Neuron (in vitro differentiated cells): ENCODE measurements at regions not wholly inside any gene's neighbourhood (a gene's known extent, or its start where the extent isn't known, plus 50 kb on each side); places are given as distances from the start of the nearest gene placed in this dataset.

Source experiments
- H2AFZ ChIP-seq: one replicate; pipeline ENCODE4 v1.6.1; 2013; ENCODE audit warnings: low read depth, mild to moderate bottlenecking, inconsistent platforms, low read length, moderate library complexity
- H3K27me3 ChIP-seq: one replicate; pipeline ENCODE4 v1.6.1; 2013; ENCODE audit warnings: low read length; ENCODE audit not compliant: insufficient read depth
- H3K36me3 ChIP-seq: one replicate; pipeline ENCODE4 v1.6.1; 2013; ENCODE audit warnings: low read length; ENCODE audit not compliant: insufficient read depth
- H3K4me1 ChIP-seq: one replicate; pipeline ENCODE4 v1.6.1; 2013; ENCODE audit warnings: low read length; ENCODE audit not compliant: insufficient read depth
- H3K4me3 ChIP-seq: 2 replicates; pipeline ENCODE4 v1.5.1; 2013; ENCODE audit warnings: mild to moderate bottlenecking, low read length, moderate library complexity
- H3K9me3 ChIP-seq: one replicate; pipeline ENCODE4 v1.6.1; 2013; ENCODE audit warnings: low read length

DNA sequence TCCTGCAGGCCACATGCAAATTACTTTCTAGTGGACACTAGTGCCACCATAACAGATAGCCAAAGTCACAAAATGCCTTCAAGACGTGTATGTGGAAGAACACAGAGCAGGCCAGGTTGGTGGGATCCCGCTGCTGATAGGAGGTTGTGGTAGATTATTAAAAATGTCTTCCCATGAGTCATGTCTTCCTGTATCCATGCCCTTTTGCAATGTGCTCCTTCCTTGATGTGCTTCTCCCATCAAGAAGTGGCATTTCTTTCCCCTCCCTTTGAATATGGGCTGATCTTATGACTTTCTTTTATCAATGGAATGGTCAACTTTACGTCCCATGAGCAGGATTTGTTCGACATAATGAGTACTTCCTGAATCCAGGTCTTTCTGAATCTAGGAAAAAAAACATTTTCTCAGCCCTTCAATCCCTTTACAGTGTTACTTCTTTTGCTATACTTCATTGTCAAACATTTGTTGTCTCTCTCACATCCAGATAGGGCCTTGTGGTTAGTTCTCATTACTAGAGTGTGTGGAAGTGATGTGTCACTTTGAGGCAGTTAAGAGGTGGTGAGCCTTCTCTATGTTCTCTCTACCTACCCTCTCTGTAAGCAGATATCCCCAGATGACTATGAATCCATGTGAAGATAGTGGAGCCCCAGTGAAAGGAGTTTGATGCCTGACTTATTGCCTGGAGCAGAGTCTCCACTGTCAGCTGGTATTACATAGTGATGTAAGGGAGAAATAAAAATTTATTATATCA, 519.2 kb upstream of the DIPK2B start:
- H3K4me3 ChIP-seq = no peak overlapping the region
- no peaks in the 10 kb centered on the region for H3K9me3 ChIP-seq
- H3K27me3 ChIP-seq = no peaks in the 10 kb centered on the region
- H3K36me3 ChIP-seq = no peaks in the 10 kb centered on the region
- H2AFZ ChIP-seq = no peak overlapping the region
- H3K4me1 ChIP-seq = no peaks in the 10 kb centered on the region

DNA sequence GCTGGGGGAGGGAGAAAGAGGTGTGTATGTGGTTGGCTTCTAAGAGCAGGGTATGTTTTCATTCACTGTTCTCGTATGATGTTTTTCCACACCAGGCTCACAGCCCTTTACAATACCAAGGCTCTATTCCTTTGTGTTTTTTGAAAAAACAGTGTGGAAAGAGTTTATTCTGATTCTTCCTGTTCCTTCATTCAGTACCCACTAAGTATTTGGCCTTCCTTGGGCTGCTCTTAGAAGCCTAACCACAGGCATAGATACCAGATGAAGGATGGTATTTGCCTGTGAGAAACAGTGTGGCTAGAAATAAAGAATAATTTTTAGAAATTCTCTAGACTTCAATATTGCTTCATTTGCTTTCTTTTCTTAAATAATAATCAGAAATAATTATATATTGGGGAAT, 518.0 kb upstream of the DIPK2B start:
- no peak overlapping the region for H3K4me3 ChIP-seq
- H2AFZ ChIP-seq = no peak overlapping the region
- H3K4me1 ChIP-seq = no peaks in the 10 kb centered on the region
- H3K27me3 ChIP-seq = no peaks in the 10 kb centered on the region
- H3K36me3 ChIP-seq = no peaks in the 10 kb centered on the region
- no peaks in the 10 kb centered on the region for H3K9me3 ChIP-seq

DNA sequence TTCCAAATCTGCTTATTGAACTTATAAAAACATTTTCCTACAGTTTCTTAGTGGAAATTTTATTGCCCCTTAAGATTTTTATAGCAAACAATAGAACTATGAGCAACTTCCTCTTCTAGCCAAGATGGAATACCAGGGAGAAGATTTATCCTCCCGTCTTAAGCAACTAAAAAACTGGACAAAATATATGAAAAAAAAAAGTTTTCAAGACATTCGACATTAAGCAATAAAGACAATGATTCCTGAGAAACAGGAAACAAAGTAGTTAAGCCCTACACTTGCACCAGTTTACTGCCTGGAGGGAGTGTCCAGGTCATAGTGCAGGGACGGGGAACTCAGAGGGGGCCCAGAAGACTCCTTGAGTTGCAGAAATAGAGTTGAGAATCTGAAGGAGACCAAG, 516.1 kb upstream of the DIPK2B start:
- Histone ChIP-seq H3K4me1 (peaks cover 10% of the 10 kb centered on the region), H3K9me3 (no peaks in the 10 kb centered on the region), H3K27me3 (no peaks in the 10 kb centered on the region), H2AFZ (no peak overlapping the region), H3K36me3 (no peaks in the 10 kb centered on the region), H3K4me3 (no peak overlapping the region)

DNA sequence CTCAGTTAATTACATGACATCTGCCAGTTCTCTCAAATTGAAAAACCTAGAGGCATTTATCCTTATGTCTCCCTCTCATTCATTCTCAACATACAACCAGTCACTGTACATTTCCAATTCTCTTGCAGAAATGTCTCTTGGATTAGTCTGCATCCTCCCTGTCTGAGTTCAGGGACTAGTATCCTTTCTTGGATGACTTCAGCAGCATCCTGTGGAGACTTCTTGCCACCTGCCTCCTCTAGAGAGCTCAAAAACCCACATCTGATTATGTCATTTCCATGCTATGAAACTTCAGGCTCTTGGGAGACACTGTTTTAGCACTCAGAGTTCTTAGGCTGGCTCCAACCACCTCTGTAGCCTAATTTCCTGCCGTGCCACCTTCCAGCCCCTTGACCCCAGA, 515.1 kb upstream of the DIPK2B start:
- no peaks in the 10 kb centered on the region for H3K9me3 ChIP-seq
- H3K4me3 ChIP-seq = no peak overlapping the region

DNA sequence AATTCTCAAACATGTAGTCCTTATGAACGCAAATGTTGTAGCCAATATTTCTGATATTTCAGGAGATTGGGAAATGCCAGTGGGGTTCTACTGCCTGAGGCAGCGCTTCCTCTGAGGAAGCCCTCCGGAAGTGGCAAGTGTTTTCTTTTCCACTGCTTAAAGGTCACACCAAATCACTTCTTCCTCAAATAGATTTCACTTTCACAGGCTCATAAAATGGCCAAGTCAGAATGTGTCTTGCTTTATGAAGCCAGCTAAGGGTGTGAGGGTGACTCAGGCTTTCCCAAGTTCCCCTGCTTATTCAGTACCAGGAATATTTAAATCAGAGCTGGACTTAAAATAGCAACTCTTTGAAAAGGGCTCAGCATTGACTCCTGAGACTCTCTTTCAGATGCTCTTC, 514.2 kb upstream of the DIPK2B start:
- Histone ChIP-seq H3K4me1 (peaks cover 26% of the 10 kb centered on the region), H3K27me3 (no peaks in the 10 kb centered on the region), H3K36me3 (no peaks in the 10 kb centered on the region), H3K4me3 (no peak overlapping the region), H2AFZ (no peak overlapping the region), H3K9me3 (no peaks in the 10 kb centered on the region)

More for the DNA sequence above, 515.1 kb upstream of the DIPK2B start:
- Histone ChIP-seq H2AFZ (no peak overlapping the region), H3K36me3 (no peaks in the 10 kb centered on the region), H3K4me1 (peaks cover 18% of the 10 kb centered on the region), H3K27me3 (no peaks in the 10 kb centered on the region)

DNA sequence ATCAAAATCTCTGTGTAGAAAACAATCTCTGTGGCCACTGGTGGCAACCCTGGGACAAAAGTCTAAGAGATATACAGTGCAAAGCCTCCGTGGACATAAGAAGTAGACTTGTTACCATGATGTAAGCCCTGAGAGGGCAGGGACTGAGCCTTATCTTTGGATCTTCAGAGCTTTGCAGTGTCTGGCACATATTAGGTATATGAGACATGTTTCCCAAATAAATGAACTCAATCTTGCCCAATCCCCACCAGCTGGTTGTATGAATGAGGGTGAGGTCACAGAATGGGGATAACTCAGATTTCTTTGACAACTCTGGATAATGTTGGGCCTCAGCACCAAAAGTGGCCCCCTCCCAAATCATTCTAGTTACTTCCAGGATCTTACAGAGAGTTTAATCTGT, 511.4 kb upstream of the DIPK2B start:
- no peaks in the 10 kb centered on the region for H3K9me3 ChIP-seq
- H3K4me1 ChIP-seq = peaks cover 27% of the 10 kb centered on the region
- H2AFZ ChIP-seq = no peak overlapping the region
- H3K4me3 ChIP-seq = no peak overlapping the region
- H3K36me3 ChIP-seq = no peaks in the 10 kb centered on the region
- no peaks in the 10 kb centered on the region for H3K27me3 ChIP-seq

DNA sequence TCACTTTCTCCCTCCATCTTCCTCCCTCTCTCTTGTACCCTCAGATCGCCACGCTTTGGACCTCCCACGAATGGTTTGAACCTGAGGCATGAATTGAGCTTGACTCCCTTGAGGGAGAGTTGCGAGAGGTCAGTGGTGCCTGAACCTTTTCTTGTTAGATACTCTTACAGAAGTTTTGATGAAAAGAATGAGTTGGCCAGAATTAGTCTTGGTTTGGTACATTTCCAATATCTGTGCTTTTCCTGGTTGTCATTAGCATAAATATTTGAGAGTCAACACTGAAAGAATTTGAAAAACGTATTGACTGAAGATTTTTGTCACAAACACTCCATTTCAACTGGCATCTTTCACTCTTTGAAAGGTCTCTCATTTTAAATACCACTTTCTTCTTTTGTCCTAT, 510.6 kb upstream of the DIPK2B start:
- Histone ChIP-seq H2AFZ (no peak overlapping the region), H3K27me3 (no peaks in the 10 kb centered on the region), H3K36me3 (no peaks in the 10 kb centered on the region), H3K4me3 (no peak overlapping the region), H3K4me1 (peaks cover 27% of the 10 kb centered on the region), H3K9me3 (no peaks in the 10 kb centered on the region)

DNA sequence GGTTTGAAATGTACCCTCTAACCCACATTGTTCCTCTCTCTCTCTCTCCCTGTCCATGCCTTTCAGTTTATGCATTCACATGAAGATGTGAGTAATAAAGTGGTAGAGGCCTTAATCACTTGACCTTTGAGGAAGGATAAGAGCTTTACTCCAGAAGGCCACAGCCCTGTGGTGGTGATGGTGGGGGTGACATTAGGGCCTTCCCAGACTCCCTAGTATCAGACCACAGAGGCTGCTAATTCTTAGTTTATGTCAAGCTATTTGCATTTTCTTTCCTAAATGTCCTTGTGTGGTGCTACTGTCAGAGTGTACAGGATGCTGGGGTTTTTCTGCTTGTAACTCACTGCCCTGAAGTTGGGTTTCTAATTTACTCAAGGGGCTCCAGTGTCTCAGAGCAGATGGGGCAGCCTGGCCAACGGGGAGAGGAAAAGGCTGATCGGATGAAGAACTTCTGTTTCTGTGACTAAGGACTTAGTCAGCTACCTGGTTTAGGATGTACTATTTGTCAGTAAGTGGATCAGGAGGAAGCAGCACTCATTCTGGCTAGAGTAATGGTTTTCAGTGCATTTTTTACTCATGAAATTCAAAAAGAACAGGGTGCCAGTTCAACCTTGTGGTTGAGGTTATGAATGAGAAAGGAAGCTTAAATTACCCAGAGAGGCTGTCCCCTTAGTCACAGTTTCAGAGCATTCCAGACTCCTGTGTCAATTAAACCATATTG, 509.6 kb upstream of the DIPK2B start:
- Histone ChIP-seq H3K4me3 (no peak overlapping the region), H2AFZ (no peak overlapping the region), H3K9me3 (no peaks in the 10 kb centered on the region), H3K4me1 (peaks cover 27% of the 10 kb centered on the region), H3K36me3 (no peaks in the 10 kb centered on the region), H3K27me3 (no peaks in the 10 kb centered on the region)

DNA sequence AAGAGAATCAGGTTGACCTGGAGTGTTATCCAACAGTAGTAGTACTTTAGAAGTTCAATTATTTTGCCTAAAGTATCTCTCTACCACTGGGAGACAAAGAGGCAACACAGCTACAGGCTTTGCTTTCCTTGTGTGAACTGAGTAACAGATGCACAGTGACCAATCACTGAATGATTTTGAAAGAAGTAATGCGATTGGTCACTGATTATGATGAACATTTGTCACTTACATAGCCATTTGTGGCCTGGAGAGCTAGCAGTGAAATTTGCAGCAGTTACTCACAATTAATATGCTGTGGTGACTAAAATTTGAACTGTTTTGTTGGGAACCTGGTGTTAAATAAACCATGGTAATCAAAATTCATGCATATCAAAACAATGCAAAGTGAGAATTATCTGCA, 508.7 kb upstream of the DIPK2B start:
- no peak overlapping the region for H3K4me3 ChIP-seq

DNA sequence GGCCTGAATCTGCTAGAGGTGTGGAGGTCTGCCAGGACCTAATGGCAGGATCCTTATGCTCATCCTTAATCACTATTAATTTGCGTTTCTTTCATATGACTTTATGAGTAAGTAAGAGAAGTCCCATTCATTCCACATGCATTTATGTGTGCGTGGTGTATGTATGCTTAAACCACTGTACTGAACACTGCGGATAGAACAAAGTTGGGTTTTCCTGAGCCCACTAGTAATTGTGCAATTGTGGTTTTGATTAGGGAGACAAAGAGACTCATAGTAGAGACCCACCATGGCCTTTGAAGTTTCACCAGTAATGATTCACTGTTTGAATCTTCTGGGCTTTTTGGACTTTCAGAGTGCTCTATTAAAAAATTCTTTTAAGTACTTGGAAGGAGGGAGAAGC, 498.5 kb upstream of the DIPK2B start:
- Histone ChIP-seq H3K36me3 (no peaks in the 10 kb centered on the region), H3K9me3 (no peaks in the 10 kb centered on the region), H3K4me3 (no peak overlapping the region), H3K4me1 (no peaks in the 10 kb centered on the region), H3K27me3 (no peaks in the 10 kb centered on the region), H2AFZ (no peak overlapping the region)

More for the DNA sequence above, 508.7 kb upstream of the DIPK2B start:
- Histone ChIP-seq H3K36me3 (no peaks in the 10 kb centered on the region), H3K9me3 (no peaks in the 10 kb centered on the region), H3K4me1 (peaks cover 27% of the 10 kb centered on the region), H3K27me3 (no peaks in the 10 kb centered on the region), H2AFZ (no peak overlapping the region)

DNA sequence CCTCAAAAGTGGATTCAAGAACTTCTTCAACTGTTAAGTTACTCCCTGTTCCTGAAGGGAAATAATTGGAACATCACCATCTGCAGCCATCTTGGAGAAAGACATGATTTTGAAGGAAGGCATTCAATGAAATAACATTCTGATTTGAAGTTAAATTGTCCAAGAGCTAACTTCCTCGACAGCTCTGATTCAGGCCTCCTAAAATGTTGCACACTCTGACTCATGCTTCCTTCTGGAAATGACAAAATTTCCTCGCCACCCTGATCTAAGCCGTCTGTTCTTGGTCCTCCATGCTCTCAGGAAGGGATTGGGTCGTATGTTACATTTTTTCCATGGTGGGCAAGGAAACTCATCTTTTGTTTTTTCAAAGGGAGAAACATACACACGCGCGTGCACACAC, 496.9 kb upstream of the DIPK2B start:
- H3K27me3 ChIP-seq = no peaks in the 10 kb centered on the region

DNA sequence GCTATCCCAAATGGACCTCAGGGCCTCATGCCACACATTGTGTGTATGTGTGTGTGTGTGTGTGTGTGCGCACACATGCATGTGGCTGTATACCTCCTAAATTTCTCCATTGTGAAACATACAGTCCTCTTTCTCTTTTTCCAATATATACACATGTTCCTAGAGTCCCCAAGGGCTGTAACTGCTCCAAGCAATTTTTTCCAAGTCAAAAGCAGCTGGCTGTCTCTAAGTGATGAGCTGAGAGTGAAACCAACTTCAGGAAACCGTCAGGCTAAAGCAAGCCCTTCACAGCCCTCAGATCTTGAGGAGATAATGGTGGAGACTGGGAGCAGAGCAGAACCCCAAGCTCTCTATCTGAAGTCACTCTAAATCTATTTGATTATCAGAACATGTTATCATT, 496.1 kb upstream of the DIPK2B start:
- Histone ChIP-seq H3K4me3 (no peak overlapping the region), H3K4me1 (no peaks in the 10 kb centered on the region), H2AFZ (no peak overlapping the region), H3K27me3 (no peaks in the 10 kb centered on the region), H3K9me3 (no peaks in the 10 kb centered on the region), H3K36me3 (no peaks in the 10 kb centered on the region)

More for the DNA sequence above, 496.9 kb upstream of the DIPK2B start:
- H3K4me3 ChIP-seq = no peak overlapping the region
- H3K36me3 ChIP-seq = no peaks in the 10 kb centered on the region
- no peaks in the 10 kb centered on the region for H3K9me3 ChIP-seq
- H2AFZ ChIP-seq = no peak overlapping the region
- H3K4me1 ChIP-seq = no peaks in the 10 kb centered on the region

DNA sequence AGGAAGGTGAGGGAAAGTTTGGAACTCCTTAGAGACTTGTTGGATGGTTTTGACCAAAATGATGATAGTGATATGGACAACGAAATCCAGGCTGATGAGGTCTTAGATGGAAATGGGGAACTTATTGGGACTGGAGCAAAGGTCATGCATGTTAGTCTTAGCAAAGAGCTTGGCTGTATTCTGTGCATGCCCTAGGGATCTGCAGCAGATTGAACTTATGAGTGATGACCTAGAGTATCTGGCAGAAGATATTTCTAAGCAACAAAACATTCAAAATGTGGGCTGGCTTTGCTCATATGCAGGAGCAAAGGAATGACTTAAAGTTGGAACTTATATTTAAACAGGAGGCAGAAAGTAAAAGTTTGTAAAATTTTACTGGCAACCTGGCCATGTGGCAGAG, 489.3 kb upstream of the DIPK2B start:
- Histone ChIP-seq H2AFZ (no peak overlapping the region), H3K27me3 (no peaks in the 10 kb centered on the region), H3K4me1 (no peaks in the 10 kb centered on the region), H3K9me3 (no peaks in the 10 kb centered on the region), H3K4me3 (no peak overlapping the region), H3K36me3 (no peaks in the 10 kb centered on the region)
